ENCODE measurements at regions not wholly inside any gene's neighbourhood (a gene's known extent, or its start where the extent isn't known, plus 50 kb on each side); places are given as distances from the start of the nearest gene placed in this dataset.

DNA sequence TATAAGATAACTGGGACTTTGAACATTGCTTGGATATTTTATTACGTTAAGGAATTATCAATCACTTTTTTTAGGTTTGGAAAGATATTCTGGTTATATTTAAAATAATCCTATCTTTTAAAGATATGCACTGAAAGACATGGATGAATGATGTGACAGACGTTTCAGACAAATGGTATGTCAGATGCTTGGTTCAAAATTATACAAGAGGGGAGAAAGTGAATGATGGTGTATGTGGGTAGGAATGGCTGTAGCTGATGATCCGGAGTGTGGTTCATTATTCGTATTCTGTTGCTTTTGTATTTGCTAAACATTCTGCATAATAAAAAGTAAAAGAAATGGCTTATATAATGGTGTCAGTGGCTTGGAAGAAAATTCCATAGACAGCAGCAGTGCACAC, 51.0 kb upstream of the SNRPB2 start:
- ChIA-PET POLR2A (no interaction called here), CTCF (ENCODE audit: low intra/inter-chr PET ratio, low total read pairs) (no interaction called here)
- Histone ChIP-seq H3K4me3 (replicated peaks in 1 of 3; ENCODE audit: insufficient read depth in 1 of 3, low read depth in 2 of 3, low read length in 3 of 3) (no peak overlapping the region), H3K4me2 (ENCODE audit: low read depth, low read length) (no peak overlapping the region), H3K9me3 (ENCODE audit: low read length) (peaks cover 5% of the 10 kb centered on the region; the same call in 1 of the 2 replicates), H4K20me1 (ENCODE audit: insufficient read depth, low read length) (no peaks in the 10 kb centered on the region), H3K27ac (ENCODE audit: extremely low read length, insufficient read depth, low read length) (no peak overlapping the region), H3K4me1 (ENCODE audit: insufficient read depth, low read length) (no peaks in the 10 kb centered on the region), H3K27me3 (ENCODE audit: control insufficient read depth in 1 of 2, insufficient read depth in 2 of 2, low read length in 2 of 2) (peaks cover 0 to 3% of the 10 kb centered on the region in 2 experiments; a peak in 2 of 5 replicates), H3K79me2 (ENCODE audit: insufficient read depth, low read length) (no peaks in the 10 kb centered on the region), H2AFZ (ENCODE audit: low read length) (no peak overlapping the region), H3K36me3 (replicated peaks in 1 of 2; ENCODE audit: control insufficient read depth in 1 of 2, insufficient read depth in 2 of 2, low read length in 2 of 2) (no peaks in the 10 kb centered on the region), H3K9ac (ENCODE audit: insufficient read depth, low read depth, low read length) (no peak overlapping the region)
- TF ChIP-seq, protein P1, sequence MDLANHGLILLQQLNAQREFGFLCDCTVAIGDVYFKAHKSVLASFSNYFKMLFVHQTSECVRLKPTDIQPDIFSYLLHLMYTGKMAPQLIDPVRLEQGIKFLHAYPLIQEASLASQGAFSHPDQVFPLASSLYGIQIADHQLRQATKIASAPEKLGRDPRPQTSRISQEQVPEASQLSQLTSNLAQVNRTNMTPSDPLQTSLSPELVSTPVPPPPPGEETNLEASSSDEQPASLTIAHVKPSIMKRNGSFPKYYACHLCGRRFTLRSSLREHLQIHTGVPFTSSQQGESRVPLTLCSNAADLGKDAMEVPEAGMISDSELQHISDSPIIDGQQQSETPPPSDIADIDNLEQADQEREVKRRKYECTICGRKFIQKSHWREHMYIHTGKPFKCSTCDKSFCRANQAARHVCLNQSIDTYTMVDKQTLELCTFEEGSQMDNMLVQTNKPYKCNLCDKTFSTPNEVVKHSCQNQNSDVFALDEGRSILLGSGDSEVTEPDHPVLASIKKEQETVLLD (CRISPR knock-in tag; IDR thresholded peaks at IDR 0.05; ENCODE audit: low read depth): no peak
- TF ChIP-seq, protein P2, sequence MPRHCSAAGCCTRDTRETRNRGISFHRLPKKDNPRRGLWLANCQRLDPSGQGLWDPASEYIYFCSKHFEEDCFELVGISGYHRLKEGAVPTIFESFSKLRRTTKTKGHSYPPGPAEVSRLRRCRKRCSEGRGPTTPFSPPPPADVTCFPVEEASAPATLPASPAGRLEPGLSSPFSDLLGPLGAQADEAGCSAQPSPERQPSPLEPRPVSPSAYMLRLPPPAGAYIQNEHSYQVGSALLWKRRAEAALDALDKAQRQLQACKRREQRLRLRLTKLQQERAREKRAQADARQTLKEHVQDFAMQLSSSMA (CRISPR knock-in tag; IDR thresholded peaks at IDR 0.05): no peak
- TF ChIP-seq, protein P3, sequence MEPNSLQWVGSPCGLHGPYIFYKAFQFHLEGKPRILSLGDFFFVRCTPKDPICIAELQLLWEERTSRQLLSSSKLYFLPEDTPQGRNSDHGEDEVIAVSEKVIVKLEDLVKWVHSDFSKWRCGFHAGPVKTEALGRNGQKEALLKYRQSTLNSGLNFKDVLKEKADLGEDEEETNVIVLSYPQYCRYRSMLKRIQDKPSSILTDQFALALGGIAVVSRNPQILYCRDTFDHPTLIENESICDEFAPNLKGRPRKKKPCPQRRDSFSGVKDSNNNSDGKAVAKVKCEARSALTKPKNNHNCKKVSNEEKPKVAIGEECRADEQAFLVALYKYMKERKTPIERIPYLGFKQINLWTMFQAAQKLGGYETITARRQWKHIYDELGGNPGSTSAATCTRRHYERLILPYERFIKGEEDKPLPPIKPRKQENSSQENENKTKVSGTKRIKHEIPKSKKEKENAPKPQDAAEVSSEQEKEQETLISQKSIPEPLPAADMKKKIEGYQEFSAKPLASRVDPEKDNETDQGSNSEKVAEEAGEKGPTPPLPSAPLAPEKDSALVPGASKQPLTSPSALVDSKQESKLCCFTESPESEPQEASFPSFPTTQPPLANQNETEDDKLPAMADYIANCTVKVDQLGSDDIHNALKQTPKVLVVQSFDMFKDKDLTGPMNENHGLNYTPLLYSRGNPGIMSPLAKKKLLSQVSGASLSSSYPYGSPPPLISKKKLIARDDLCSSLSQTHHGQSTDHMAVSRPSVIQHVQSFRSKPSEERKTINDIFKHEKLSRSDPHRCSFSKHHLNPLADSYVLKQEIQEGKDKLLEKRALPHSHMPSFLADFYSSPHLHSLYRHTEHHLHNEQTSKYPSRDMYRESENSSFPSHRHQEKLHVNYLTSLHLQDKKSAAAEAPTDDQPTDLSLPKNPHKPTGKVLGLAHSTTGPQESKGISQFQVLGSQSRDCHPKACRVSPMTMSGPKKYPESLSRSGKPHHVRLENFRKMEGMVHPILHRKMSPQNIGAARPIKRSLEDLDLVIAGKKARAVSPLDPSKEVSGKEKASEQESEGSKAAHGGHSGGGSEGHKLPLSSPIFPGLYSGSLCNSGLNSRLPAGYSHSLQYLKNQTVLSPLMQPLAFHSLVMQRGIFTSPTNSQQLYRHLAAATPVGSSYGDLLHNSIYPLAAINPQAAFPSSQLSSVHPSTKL (CRISPR knock-in tag; IDR thresholded peaks at IDR 0.05): no peak
- TF ChIP-seq ZNF709 (CRISPR knock-in tag; IDR thresholded peaks at IDR 0.05): no peak
- in situ Hi-C loops (cut with HindIII; ENCODE audit: extremely low pct_ligation_motif_present, low pct_unique_long_range_greater_than_20kb): no loop called here
- no peak for ATAC-seq
- no peak for DNase-seq (ENCODE audit: low spot score)
- intact Hi-C loops (cut with micrococcal nuclease; ENCODE audit: unreplicated experiment): no loop called here
- no peak for FAIRE-seq
- BruUV-seq (replicated peaks): no TSS peak
- under 1% methylated on average over 4 of the region's 4 CpGs for WGBS (ENCODE audit: low lambda C conversion rate)

Measured in HepG2 (cell line).